HG02938 (cell line): ENCODE measurements at regions not wholly inside any gene's neighbourhood (a gene's known extent, or its start where the extent isn't known, plus 50 kb on each side); places are given as distances from the start of the nearest gene placed in this dataset.
"Not testable (repeated sequence)": the region's sequence is repeated elsewhere in the genome, so short reads cannot be mapped to it uniquely, and the experiment has no call there.

Experiments
- ATAC-seq: cut with Tn5 transposase; IDR thresholded peaks from one replicate; pipeline ENCODE4 v1.9.1; 2021; ENCODE audit warnings: mild to moderate bottlenecking, moderate library complexity; ENCODE audit not compliant: unreplicated experiment

DNA sequence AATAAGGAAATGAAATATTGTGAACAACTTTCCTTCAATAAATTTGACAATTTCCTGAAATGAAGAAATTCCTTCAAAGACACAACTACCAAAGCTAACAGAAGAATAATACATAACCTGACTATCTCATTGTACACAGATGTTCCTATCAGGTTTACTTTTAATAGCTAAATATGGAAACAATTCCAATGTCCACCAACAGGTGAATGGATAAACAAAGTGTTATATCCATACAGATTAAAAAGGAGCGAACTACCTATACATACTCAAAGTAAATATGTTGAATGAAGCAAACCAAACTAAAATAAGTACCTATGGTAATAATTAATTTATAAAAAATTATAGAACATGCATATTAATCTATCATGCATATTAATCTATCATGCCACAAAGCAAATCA, 554.9 kb downstream of the PPP4R3C start:
- no peak for ATAC-seq

DNA sequence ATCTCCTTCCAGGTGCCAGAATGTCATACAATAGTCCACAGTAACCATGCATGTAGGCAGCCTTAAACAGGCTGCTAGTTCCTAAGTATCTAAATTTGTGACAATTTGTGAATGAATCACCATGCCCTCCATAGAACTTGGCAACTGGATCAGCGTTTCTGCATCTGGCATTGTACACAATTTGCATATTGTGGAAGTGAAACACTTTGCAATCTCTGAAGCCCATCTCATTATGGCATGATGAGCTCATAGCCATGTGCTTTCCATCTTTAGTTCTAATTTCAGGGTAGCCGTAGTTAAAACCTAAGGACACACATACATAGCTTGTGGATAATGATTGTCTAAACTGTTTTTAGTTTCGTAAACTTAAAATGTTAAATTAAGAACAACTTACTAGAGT, 573.6 kb downstream of the PPP4R3C start:
- no peak for ATAC-seq

DNA sequence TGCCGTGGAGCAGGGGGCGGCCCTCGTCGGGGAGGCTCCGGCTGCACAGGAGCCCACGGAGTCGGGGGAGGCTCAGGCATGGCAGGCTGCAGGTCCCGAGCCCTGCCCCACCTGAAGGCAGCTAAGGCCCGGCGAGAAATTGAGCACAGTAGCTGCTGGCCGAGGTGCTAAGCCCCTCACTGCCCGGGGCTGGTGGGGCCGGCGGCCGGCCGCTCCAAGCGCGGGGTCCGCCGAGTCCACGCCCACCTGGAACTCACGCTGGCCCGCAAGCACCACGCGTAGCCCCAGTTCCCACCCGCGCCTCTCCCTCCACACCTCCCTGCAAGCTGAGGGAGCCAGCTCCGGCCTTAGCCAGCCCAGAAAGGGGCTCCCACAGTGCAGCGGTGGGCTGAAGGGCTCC, 589.4 kb downstream of the PPP4R3C start:
- ATAC-seq, result no peak

DNA sequence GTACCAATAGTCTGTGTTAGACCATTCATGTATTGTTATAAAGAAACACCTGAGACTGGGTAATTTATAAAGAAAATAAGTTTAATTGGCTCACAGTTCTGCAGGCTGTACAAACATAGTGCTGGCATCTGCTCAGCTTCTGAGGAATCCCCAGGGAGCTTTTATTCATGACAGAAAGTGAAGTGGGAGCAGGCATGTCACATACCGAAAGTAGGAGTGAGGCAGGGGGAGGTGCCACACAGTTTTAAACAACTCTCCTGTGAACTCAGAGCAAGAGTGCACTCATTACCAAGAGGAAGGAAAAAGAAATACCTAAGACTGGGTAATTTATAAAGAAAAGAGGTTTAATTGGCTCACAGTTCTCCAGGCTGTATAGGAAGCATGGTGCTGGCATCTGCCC, 591.2 kb downstream of the PPP4R3C start:
- ATAC-seq, result no peak

DNA sequence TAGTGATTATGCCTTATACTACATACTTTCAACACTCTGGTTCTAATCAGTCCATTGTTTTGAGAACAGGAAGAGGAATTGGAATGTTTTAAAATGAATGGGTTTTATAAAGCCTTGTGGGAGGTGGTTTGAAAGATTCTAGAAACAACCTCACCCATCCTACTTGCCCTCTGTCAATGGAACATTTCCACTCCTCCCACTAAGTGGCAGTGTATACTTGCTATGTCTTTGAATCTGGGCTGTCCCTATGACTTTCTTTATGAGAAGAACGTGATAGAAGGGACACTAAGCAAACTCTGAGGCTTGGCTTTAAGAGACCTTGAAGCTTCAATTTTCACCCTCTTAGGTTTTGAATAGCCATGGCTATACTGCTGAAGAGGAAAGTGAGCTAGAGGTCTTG, 611.2 kb downstream of the PPP4R3C start:
- ATAC-seq, result no peak

DNA sequence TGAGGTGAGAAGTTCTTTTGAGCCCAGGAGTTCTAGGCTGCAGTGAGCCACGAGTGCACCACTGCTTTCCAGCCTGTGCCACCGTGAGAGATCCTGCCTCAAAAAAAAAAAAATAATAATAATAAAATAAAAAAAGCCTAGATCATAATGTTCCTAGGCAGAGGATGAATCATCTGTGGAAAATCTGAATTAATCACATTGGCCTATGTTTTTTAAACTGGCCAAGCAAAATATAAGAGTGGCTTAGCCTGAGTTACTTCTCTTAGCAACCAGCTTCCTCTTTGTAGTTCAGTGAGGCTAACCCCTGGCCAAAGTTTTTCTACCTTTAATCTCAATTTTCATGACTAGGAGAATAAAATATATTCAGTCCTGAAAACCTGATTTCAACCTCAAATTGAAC, 614.6 kb downstream of the PPP4R3C start:
- ATAC-seq, result no peak

DNA sequence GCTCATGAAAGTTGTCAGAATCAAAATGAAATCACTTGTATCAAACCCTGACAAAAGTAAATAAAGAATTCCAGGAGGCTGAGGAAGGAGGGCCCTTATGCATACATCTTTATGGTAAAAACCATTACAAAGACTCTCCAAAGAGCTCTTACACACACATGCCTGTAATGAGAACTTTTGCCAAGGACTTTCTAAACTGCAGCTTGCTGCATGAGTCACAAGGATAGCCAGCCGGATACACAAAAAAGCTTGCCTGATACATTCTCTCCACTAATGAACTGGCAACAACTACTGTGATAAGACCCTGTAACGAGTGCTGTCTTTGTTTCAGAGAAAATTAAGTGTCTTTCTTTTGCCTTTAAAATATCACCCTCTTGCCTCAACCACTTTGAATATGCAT, 618.1 kb downstream of the PPP4R3C start:
- ATAC-seq, result no peak

DNA sequence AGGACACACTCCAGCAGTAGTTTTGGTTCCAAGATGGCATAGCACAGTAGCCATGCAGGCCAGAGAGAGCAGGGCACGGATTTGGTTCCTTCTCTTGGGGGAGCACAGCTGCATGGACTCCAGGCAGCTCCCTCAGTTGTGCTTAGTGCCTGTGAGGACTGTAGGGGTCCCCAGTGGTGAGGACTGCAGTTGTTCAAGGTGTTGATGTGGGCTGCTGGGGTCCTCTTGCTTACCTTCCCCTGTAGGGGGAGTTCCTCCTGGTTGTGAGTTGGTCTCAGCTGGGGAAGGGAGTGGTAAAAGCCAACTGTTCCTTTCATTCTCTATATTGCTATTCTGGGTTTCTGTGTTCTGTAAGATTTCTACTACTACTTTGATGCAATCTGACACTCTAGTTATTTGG, 606.5 kb downstream of the MAGEB5 start:
- no peak for ATAC-seq

DNA sequence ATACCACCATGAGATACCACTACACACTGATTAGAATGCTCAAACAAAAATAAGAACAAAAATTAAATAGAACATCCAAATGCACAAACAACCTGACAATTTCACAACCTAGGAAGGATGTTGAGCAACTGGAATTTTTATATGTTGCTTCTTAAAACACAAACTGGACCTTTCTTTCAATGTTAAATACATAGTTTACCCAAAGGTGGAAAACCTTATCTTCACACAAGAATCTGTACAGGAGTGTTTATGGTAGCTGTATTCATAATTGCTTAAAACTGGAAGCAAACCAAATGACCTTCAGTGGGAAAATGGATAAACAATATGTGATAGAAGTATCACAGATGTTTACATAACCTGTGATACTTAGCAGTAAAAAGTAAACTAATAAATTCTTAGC, 573.8 kb downstream of the MAGEB5 start:
- no peak for ATAC-seq

DNA sequence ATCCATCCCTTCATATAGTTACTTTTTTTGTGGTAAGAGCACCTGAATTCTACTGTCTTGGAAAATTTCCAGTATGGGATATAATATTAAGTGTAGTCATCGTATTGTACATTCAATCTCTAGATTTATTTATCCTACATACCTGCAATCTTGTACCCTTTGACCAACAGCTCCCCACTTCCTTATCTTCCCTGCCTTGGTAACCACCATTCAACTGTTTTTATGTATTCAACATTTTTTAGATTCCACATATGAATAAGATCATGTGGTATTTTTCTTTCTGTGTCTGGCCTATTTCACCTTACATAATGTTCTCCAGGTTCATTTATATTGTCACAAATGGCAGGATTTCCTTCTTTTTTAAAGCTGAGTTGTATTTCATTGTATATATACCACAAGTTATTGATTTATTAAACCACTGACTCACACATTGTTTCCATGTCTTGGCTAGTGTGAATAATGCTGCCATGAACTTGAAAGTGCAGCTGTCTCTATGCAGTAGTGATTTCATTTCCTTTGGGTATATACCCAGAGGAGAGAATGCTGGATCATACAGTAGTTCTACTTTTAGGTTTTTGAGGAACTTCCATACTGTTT, 572.5 kb downstream of the MAGEB5 start:
- ATAC-seq, result no peak

DNA sequence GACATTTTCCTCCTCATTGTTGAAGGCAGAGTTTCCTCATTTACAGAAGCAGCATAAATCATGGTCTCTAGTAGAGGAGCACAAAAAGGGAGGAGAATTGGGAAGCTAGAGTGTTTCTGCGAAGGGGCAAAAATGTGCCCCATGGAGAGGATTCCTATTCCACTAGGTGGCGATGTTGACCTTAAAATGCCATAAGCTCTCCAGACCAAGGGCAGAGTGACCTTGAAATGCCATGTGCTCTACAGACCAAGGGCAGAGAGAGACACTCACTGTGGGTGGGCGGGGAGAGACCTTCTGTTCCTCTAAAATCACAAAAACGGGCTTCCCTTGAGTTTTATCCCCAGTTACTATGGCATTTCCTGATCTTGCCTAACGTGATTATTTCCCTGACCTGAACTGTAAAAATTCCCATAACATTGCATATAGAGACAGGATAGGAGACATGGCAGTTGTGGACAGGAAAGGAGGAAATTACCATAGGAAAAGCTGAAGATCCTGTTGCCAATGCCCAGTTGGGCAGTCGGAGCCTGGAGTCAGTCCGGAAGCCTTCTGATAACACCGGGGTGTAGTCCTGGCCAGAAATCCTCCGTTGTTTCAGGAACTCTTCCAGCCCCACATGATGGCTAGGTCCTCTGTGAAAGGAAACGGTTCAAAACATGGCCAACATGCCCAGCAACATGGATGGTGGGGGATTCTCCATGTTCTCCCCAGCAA, 567.7 kb downstream of the MAGEB5 start:
- ATAC-seq, result peak; percentile 76

DNA sequence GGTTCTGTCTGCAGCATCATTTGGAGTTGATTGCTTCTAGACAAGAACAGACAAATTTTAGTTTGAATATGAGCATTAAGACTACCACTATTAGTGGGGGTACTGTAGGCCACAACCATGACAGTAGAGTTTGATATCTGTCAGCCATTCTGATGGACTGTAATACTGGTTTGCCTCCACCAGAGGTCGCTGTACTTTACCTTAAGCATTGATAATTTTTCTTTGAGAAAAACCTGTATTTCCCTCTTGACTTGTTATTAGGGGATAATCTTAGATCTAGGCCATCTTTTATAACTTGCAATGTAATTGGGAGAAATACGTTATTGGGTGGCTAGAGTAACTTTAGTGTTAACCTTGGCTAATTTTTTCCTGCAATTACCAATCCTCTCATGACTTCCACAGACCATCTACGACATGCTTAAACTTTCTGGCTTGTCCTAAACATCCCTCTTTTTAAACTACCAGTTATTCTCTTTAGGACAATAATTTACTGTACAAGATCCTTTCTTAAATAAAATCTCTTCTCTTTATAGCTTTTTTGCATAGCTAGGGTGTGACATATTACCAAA, 562.4 kb downstream of the MAGEB5 start:
- no peak for ATAC-seq

DNA sequence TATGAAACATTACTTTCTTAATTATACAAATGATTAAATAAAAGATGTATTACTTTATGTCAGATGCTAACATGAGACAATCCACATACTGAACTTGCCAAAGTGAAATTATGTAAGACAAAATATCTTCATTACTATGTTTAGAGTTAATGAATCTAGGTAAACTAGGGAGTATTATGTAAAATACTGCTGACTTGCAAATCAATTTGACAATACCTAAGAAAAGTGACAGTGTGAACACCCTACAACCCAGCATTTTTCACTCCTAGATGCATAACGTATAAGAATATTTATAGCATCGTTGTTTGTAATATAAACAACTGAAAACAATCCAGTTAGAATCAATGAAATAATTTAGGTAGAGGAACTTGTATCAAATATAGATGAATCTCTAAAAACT, 546.3 kb downstream of the MAGEB5 start:
- no peak for ATAC-seq

DNA sequence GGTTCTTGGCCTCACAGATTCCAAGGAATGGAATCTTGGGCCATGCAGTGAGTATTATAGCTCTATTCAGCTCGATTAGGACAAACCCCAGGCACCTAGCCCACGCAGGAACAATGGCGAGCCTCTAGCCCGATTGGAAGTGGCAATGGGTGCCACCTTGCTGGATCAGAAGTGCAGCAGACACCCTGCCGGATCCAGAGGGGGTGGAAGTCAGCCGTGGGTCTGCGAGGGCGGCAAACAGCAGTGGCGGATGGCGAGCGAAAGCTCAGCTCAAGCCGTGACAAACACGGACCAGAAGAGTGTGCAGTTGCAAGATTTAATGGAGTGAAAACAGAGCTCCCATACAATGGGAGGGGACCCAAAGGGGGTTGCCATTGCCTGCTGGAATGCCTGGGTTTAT, 539.8 kb downstream of the MAGEB5 start:
- not testable (repeated sequence) for ATAC-seq

DNA sequence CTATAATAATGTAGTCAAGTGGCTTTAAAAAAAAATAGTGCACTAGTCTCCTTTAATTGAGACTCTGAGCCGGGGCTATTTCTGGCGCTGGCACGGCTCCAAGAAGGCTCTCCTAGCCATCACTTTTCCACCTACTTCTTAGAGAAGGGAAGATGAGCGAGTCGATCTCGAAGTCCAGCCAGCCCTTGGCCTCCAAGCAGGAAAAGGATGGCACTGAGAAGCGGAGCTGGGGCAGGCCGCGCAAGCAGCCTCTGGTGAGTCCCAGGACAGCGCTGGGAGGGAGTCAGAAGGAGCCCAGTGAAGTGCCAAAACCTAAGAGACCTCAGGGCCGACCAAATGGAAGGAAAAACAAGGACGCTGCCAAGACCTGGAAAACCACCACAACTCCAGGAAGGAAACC, 531.9 kb downstream of the MAGEB5 start:
- no peak for ATAC-seq

DNA sequence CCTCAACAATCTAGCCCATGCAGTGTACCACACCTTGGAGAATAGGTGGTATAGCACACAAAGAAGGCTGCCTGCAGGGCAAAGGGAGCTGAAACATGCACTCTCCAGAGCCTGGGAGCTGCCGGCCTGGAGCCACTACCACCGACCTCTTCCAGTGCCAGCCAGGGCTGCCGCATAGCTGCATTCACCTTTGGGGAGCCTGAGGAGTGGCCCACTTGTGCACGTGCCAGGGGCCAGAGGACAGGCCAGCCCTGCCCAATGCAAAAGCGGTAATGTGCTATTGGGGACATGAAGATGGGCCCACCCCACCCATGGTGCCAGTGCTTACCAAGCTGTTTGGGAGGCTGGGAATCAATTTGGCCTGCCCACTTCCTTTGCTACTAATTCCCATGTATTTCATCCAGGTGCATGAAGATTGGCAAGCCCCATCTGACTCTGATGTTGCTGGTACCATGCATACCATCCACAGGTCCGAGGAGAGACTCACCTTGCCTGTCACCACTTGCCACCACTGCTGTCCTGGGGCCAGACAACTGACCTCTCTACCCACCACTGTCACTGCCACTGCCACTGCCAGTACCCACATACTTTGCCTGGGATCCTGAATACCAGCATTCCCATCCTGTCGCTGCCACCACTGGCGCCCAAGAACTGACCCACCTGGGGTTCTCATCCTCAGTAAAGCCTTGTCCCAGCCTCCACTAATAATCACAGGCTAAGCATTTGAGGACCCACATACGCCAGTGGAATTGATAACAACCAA, 506.9 kb downstream of the MAGEB5 start:
- no peak for ATAC-seq

DNA sequence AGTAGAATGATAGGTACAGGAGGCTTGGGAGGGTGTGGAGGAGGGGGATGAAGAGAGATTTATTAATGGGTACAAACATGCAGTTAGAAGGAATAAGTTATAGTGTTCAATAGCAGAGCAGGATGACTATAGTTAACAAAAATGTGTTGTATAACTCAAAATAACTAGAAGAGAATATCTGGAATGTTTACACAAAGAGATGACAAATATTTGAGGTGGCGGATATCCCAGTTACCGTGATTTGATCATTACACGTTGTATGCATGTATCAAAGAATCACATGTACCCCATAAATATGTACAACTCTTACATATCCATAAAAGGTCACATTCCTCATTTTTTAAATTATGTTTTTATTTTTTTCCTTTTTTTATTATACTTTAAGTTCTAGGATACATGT, 456.6 kb downstream of the MAGEB5 start:
- ATAC-seq, result no peak

DNA sequence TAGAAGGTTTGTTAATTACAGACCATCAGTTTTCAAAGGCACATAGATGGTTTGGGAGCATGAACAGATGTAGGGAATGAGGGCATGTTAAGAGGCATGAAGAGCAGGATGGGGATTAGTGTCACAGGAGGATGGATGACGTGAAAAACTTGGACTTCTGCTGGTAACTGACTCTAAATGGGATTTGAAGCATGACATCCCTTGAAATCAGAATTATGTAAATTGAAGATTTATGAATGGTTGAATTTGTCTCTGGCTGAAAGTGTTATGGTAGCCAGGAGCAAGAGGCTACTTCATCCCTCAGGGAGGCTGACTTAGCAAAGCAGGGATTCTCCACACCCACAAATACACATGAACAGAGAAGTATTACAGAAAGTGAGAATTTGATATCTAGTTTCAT, 454.6 kb downstream of the MAGEB5 start:
- no peak for ATAC-seq

DNA sequence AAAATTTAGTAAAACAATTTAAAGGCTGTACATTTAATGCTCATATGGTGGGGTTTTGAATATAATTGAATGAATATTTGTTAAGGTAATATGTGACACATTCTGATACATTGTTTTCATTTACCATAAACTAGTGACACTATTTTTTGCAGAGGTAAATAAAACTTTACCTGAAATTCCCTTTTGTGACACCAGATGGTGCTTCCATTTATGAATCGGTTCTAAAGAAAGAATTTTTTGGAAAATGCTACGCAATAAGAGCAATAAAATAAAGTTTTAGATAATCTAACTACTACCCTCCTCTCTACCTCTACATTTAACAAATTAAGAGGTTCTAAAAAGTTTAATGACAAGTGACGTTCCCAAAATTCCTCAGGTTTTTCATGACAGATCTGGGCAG, 448.9 kb downstream of the MAGEB5 start:
- ATAC-seq, result no peak

DNA sequence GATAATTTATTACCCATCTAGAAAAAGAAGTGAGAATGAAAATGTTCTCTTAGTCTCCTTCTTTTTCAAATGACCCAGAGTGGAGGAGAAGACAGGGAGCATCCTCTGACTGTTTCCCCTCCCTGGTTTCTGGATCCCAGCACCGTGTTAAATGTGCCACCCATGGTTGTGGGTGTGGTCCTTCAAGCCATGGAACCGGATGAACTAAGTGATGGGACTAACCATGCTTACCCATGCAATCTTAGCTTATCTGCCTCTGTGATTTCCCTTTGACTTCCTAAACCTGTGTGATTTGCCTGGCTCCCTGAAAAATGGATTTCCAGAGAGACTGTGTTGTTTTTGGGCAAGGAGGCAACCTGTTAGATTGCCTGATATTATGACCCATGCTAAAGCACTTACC, 437.1 kb downstream of the MAGEB5 start:
- ATAC-seq, result no peak

DNA sequence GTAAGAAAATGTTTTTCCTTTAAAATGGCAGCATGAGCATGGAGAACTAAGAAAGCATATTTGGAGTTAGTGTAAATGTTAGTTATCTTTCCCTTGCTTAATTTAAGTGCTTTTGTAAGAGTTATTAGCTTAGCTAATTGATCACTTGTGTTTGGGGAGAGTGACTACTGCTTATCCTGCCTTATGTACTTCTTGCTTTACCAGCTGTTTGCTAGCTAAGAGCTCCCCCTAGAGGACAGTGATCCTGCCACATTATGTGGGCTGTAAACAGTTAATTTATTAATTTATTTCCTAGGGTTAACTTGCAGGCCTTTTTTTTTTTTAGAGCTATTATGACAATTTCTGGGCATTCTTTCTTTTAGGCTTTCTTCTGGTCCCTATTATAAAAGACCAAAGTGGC, 435.8 kb downstream of the MAGEB5 start:
- ATAC-seq, result no peak

DNA sequence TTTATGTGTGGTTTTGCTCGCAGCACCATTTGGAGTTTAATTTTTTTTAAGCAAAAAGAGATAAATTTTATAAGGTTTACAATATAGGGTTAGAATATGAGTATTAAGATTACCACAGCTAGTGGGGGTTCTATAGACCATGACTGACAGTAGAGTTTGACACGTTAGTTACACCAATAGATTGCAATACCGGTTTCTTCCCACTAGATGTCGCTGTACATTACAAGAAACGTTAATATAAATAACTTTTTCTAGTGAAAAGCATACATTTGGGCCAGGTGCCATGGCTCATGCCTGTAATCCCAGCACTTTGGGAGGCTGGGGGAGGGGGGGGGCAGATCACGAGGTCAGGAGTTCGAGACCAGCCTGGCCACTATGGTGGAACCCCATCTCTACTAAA, 433.6 kb downstream of the MAGEB5 start:
- ATAC-seq, result no peak
